Endothelial cell of umbilical vein (primary cell): ENCODE measurements at regions not wholly inside any gene's neighbourhood (a gene's known extent, or its start where the extent isn't known, plus 50 kb on each side); places are given as distances from the start of the nearest gene placed in this dataset.

Source experiments
- BruUV-seq: library from RNA; stranded (reverse); fragments of 400-500 nt; replicated peaks from 2 replicates; lab custom pipeline; 2021; lab: Mats Ljungman, UMichigan
- CTCF ChIA-PET: fragments of 300-600, 350-600 bp; sonication (Branson Sonifier 250); formaldehyde crosslinking; loops from one replicate; lab custom pipeline; 2021; ENCODE audit warnings: antibody characterized with exemption, inconsistent platforms; lab: Charles Lee
- POLR2A ChIA-PET: fragments of 300-600, 350-600 bp; sonication (Branson Sonifier 250); formaldehyde crosslinking; loops from one replicate; lab custom pipeline; 2021; ENCODE audit warnings: antibody characterized with exemption, inconsistent platforms; lab: Charles Lee
- DNase-seq: peaks from one replicate; pipeline ENCODE4 v3.0.0-alpha.2; 2011; ENCODE audit warnings: low read depth, low spot score
- FAIRE-seq: peaks from 2 replicates; lab custom pipeline; 2011; peaks lifted over from hg19 to GRCh38; lab: Jason Lieb, UNC
- H2AFZ ChIP-seq: 2 replicates; pipeline ENCODE4 v1.6.0; 2012; ENCODE audit warnings: low read depth, low read length, control low read depth, inconsistent platforms
- H3K27ac ChIP-seq: 2 replicates; pipeline ENCODE4 v1.5.1; 2011; ENCODE audit warnings: low read depth, mild to moderate bottlenecking, control low read depth, low read length, moderate library complexity; ENCODE audit not compliant: insufficient read depth
- H3K27me3 ChIP-seq, 2 experiments: 2 replicates each; pipeline versions ENCODE4 v1.6.0 to v1.6.1; 2011; ENCODE audit warnings: low read length in 2 of 2, mixed read lengths in 1 of 2; ENCODE audit not compliant: control insufficient read depth in 2 of 2, insufficient read depth in 2 of 2
- H3K36me3 ChIP-seq, 2 experiments: 2 replicates in 1 of 2; 3 replicates in 1 of 2; pipeline ENCODE4 v1.5.1; 2011; ENCODE audit warnings: low read length in 2 of 2, mild to moderate bottlenecking in 1 of 2, moderate library complexity in 1 of 2; ENCODE audit not compliant: control insufficient read depth in 2 of 2, insufficient read depth in 2 of 2; ENCODE audit errors: extremely low read depth in 1 of 2
- H3K4me1 ChIP-seq: 3 replicates; pipeline ENCODE4 v1.5.1; 2011; ENCODE audit warnings: mild to moderate bottlenecking, low read length; ENCODE audit not compliant: control insufficient read depth, insufficient read depth; ENCODE audit errors: extremely low read depth
- H3K4me2 ChIP-seq: 2 replicates; pipeline ENCODE4 v1.6.1; 2011; ENCODE audit warnings: low read length, control low read depth, mixed read lengths; ENCODE audit not compliant: insufficient read depth
- H3K4me3 ChIP-seq, 3 experiments: fragments of 200-600 bp in 1 of 3; sonication (generic), shearing (Covaris generic) in 1 of 3; replicated peaks in 1 of 3; 2 replicates each; pipeline ENCODE4 v1.5.1; 2011 to 2016; ENCODE audit warnings: control low read depth in 3 of 3, low read length in 3 of 3, mild to moderate bottlenecking in 2 of 3, inconsistent platforms in 1 of 3, low read depth in 1 of 3, moderate library complexity in 1 of 3; ENCODE audit not compliant: insufficient read depth in 1 of 3
- H3K79me2 ChIP-seq: 2 replicates; pipeline ENCODE4 v1.6.0; 2012; ENCODE audit warnings: low read length, inconsistent platforms; ENCODE audit not compliant: control insufficient read depth, insufficient read depth
- H3K9ac ChIP-seq: replicated peaks from 2 replicates; pipeline ENCODE3; 2011; ENCODE audit warnings: low read length, control low read depth; ENCODE audit not compliant: insufficient read depth; ENCODE audit errors: extremely low read depth
- H3K9me1 ChIP-seq: replicated peaks from 3 replicates; pipeline ENCODE4 v1.6.0; 2011; ENCODE audit warnings: mild to moderate bottlenecking, low read length; ENCODE audit not compliant: control insufficient read depth, insufficient read depth; ENCODE audit errors: extremely low read depth
- H3K9me3 ChIP-seq: replicated peaks from 2 replicates; pipeline ENCODE4 v1.5.1; 2012; ENCODE audit warnings: low read length, inconsistent platforms; ENCODE audit not compliant: control insufficient read depth, insufficient read depth
- H4K20me1 ChIP-seq: replicated peaks from 2 replicates; pipeline ENCODE3; 2011; ENCODE audit warnings: mild to moderate bottlenecking, low read length; ENCODE audit not compliant: control insufficient read depth, insufficient read depth; ENCODE audit errors: extremely low read depth
- CTCF ChIP-seq, 2 donors: IDR thresholded peaks; 1 replicate in 1 of 2; 2 replicates in 1 of 2; pipeline ENCODE4 v1.5.1; 2011; ENCODE audit warnings: low read length in 2 of 2, mild to moderate bottlenecking in 2 of 2, moderate library complexity in 2 of 2, control low read depth in 1 of 2, inconsistent platforms in 1 of 2, low read depth in 1 of 2; ENCODE audit not compliant: insufficient read depth in 1 of 2; ENCODE audit errors: extremely low read depth in 1 of 2
- EZH2 ChIP-seq: IDR thresholded peaks from 2 replicates; pipeline ENCODE4 v1.6.1; 2012; ENCODE audit warnings: borderline replicate concordance, low read depth, mild to moderate bottlenecking, moderate library complexity, low read length, inconsistent platforms; ENCODE audit not compliant: severe bottlenecking
- FOS ChIP-seq: IDR thresholded peaks from 2 replicates; pipeline ENCODE4 v1.6.1; 2011; ENCODE audit warnings: mild to moderate bottlenecking, low read length, moderate library complexity, borderline replicate concordance; ENCODE audit not compliant: insufficient read depth
- GATA2 ChIP-seq: IDR thresholded peaks from 2 replicates; pipeline ENCODE4 v1.7.0; 2011; ENCODE audit warnings: low read depth, mild to moderate bottlenecking, moderate library complexity, mixed read lengths, low read length; ENCODE audit not compliant: insufficient read length, insufficient read depth
- JUN ChIP-seq: IDR thresholded peaks from 2 replicates; pipeline ENCODE4 v1.6.1; 2011; ENCODE audit warnings: borderline replicate concordance, low read depth; ENCODE audit not compliant: insufficient read length, insufficient read depth
- MAX ChIP-seq: IDR thresholded peaks from 2 replicates; pipeline ENCODE4 v1.6.1; 2011; ENCODE audit not compliant: insufficient read depth, insufficient read length
- MYC ChIP-seq: IDR thresholded peaks from one replicate; pipeline ENCODE4 v1.6.1; 2011; ENCODE audit warnings: mild to moderate bottlenecking, low read depth, low read length
- POLR2A ChIP-seq: IDR thresholded peaks from 2 replicates; pipeline ENCODE4 v1.6.1; 2012; ENCODE audit warnings: low read depth, mild to moderate bottlenecking, control low read depth, low read length
- POLR2AphosphoS5 ChIP-seq: IDR thresholded peaks from 2 replicates; pipeline ENCODE4 v1.6.1; 2012; ENCODE audit warnings: low read depth, mild to moderate bottlenecking, control low read depth, low read length, moderate library complexity; ENCODE audit not compliant: insufficient read depth
- dilution Hi-C: fragments of 300-500 bp; cut with MboI; formaldehyde crosslinking; loops from one replicate; pipeline ENCODE4 v1.15.0; 2019; ENCODE audit warnings: low sequenced_read_pairs; ENCODE audit not compliant: extremely low pct_ligation_motif_present
- intact Hi-C: fragments of 100-400 bp; cut with micrococcal nuclease; formaldehyde crosslinking; loops from one replicate; pipeline ENCODE4 v1.10.0; 2022

- FAIRE-seq (no peak), DNase-seq (no peak)
- Histone ChIP-seq H3K4me2 (no peak overlapping the region), H3K36me3 (no peaks in the 10 kb centered on the region), H3K9me3 (no peaks in the 10 kb centered on the region), H4K20me1 (no peaks in the 10 kb centered on the region), H2AFZ (no peak overlapping the region), H3K4me1 (no peaks in the 10 kb centered on the region), H3K9ac (no peak overlapping the region), H3K27me3 (no peaks in the 10 kb centered on the region), H3K79me2 (no peaks in the 10 kb centered on the region), H3K4me3 (no peak overlapping the region), H3K27ac (no peak overlapping the region), H3K9me1 (no peaks in the 10 kb centered on the region)
- no TSS peak for BruUV-seq
- ChIA-PET POLR2A (no interaction called here), CTCF (interaction anchor here (1.5 kb wide), 1 partner anchor 9 kb away, joined by 5 read pairs; no protein-coding TSS in a partner anchor)
- dilution Hi-C loops (no loop called here), intact Hi-C loops (no loop called here)
- no peak for TF ChIP-seq POLR2A
- no peak for TF ChIP-seq MYC
- no peak for TF ChIP-seq GATA2
- TF ChIP-seq FOS = no peak
- no peak for TF ChIP-seq POLR2AphosphoS5
- no peak for TF ChIP-seq CTCF (IDR thresholded peaks at IDR 0.05; ENCODE audit: extremely low read depth in 1 of 2, insufficient read depth in 1 of 2, low read depth in 1 of 2, low read length in 2 of 2)
- no peak for TF ChIP-seq EZH2
- no peak for TF ChIP-seq JUN
- no peak for TF ChIP-seq MAX
Measured at GRCh38 chr6:132179955-132180354, 221.3 kb downstream of the MOXD1 start.
